SW 1271 (cell line): ENCODE measurements at regions not wholly inside any gene's neighbourhood (a gene's known extent, or its start where the extent isn't known, plus 50 kb on each side); places are given as distances from the start of the nearest gene placed in this dataset.

Source experiments
- DNase-seq, 2 experiments: peaks; one replicate each; lab custom pipeline; 2025; lab: John Stamatoyannopoulos, UW

DNA sequence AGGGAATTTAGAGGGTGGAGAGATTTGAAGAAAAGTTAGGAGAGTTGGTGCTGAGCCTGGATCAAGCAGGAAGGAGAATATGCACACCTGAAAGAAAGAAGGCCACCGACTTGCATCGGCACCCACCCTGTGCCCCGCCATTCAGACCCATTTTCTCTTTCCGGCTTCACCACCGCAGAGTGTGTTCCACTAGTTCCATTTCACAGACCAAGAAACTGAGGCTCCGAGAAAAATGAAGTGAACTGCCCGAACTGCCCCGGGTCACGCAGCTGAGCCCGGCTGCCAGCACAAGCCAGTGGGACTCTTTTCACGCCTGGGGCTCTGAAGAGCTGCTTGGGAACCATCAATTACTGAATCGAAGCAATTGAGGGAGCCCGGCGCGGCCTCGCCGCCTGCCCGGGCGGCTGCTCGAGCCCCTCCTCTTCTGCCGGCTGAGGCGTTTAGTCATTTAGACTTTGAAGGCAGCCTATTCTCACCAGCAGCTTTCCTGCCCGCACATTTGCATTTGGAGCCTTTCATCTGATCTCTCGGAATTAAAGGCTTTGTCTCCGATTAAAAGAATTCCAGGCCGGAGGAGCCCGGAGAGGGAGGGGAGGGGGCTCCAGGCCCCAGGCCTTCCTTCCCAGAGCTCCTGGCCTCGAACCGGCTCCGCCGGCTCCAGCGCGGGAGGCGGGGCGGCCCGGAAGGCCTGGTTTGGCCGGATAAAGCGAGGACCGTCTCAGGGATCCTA lies 140.2 kb upstream of the PJA1 start:
- no peak for DNase-seq

DNA sequence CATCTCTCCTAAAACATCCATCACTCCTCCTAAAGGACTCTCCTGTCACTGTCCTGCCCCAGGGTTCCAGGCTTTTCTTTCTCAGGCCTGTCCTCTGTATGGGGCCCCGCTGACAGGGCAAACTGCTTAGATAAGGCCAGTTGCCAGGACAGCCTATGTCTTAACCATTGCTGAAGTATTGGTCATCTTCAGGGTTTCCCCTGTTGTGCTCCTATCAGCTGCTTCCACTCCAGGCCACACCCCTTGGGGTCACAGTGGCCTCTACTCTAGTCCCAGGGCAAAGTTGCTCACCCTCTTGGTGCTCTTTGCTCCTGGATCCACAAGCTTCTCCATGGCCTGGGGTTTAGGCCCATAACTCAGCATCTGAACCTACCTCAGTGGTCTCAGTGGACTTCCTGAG lies 138.0 kb upstream of the PJA1 start:
- DNase-seq, result no peak

DNA sequence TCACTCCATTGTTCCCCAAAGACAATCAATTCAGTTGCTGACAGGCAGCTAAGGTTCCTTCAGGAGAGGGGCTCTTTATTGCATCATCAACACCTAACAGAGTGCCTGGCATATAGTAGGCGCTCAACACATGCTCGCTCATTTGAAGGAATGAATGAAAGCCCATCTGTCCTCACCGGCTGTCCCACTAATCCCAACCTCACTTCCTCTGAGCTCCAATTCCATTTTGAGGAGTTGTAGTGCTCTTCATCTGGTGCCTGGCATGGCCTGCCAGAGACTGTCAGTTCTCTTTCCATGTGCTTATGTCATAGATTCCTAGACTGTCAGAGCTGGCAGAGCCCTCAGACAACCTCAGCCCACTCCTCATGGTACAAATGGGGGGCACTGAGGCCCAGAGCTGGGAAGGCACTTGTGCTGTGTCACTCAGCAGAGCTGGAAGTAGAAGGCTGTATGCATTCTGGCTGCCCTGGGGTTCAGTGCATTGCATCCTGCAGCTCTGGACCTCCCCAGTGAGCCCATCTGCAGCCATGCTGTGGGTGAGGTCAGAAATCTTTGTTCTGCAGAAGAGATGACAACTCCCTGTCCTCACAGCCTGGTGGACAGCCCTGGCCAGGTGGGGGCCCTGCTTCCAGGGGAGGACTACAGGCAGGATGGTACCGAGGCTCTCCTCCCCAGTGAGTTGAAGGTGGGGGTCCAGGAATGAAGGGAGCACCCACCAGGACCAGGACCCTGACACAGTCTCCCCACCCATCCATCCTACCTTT lies 134.9 kb upstream of the PJA1 start:
- DNase-seq, result no peak

DNA sequence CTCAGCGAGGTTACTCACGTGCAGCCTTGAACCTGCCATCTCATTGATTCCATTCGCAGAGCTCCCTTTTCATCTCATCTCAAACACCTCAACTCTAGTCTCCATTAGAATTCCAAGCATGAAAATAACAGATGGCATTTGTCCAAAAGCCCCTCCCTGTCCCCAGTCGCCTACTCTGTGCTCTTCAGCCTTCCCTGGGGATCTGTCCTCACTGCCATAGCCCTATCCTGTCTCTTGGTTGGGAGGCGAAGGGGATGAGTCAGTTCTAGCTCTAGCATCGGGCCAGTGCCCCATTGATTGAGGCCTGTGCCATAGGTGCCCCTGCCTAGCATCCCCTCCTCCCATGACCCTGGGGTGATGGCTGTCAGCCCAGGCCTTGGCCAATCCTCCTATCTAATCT lies 134.0 kb upstream of the PJA1 start:
- no peak for DNase-seq

DNA sequence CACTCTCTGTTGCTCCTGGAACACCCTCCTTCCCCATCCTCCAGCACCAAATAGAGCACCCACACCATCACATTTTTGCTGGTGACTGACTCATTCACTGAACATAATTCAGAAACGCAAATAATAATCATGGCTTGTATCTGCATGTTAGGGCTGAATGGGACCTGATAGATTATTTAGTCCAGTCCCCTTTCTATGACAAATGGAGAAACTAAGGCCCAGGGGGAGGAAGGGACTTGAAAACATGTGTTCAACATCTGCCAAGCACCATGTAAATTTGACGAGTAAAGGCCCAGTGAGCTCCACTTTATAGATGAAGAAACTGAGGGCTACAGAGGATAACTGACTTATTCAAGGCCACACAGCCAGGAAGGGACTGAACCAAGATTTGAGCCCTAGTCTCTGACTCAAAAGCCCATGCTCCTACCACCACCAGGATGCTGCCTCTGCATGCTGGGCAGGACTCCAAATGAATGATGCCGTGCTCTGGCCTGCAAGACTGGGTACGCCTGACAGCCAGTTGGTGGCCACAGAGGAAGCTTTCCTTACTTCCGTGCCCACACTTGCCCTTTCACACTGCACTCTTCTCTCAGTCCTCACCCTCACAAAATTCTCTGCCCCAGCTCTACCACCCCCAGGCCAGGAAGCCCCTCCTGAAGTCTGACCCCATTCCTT lies 133.3 kb upstream of the PJA1 start:
- DNase-seq, result no peak

DNA sequence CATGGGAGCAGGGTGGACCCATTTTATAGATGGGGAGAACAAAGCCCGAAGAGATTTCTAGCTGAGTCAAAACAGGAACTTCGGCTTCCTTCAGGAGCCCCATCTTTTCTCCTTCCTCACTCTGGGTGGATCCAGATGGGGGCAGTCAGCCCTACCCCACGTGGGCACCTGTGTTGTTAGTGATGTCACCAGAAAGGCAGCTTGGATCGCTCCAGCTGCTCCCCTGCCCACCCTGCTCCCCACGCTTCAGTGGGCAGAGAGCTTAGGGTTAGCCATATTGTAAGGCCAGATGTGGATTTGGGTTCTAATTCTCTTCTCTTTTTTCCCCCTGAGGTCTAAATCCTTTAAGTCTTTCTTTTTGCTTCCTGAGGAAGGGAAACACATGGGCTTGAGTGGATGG lies 132.3 kb upstream of the PJA1 start:
- DNase-seq, result no peak

DNA sequence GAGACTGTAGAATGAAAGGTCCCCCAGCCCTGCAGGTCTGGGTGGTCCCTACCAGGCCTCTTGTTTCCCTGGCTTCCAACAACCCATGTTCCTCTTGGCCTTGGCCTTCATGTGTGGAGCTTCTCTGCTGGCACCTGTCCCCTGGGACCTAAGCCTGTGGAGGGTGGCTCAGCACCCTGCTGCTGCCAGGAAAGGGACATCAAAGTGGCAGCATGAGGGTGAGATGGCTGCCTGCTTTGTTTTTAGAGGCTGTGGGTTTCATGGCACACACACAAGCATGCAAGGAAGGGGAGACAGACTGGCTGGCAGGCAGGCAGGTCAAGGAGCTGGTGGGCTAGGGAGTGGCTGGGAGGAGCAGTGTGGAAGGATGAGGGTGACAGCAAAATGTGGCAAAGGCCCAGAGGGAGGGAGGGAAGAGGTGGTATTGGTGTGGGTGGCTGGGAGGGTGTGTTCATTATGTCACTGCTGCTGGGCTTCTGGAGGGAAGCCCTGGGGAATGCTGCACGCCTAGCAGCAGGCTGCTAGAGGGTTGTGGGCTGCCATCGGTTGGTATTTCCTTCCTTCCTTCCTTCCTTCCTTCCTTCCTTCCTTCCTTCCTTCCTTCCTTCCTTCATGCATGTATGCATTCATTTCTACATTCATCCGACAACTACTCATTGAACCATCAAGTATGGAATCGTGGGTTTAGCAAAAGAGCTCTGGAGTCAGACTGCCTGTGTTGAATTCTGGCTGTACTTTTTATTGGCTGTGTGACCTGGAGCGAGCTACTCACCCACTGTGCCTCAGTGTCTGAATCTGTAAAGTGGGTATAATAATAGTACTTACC lies 128.7 kb upstream of the PJA1 start:
- DNase-seq, result no peak

DNA sequence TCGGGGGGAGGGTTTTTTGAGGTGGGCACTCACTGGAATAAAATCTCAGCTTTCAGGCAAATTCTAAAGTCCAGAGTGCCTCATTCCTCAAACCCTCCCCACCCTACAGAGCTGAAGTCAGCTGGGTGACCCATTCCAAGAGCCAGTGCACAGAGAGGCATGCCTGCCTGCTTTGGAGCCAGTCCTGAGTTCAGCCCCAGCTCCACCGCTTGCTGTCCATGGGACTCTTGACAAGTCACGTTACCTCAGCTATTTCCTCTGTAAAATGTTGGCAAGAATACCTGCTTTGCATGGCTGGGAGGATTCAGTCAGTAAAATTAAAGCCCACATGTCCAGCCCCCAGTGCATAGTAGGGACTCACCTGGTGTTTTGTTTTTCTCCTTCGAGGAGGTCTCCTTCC lies 125.9 kb upstream of the PJA1 start:
- DNase-seq, result no peak

DNA sequence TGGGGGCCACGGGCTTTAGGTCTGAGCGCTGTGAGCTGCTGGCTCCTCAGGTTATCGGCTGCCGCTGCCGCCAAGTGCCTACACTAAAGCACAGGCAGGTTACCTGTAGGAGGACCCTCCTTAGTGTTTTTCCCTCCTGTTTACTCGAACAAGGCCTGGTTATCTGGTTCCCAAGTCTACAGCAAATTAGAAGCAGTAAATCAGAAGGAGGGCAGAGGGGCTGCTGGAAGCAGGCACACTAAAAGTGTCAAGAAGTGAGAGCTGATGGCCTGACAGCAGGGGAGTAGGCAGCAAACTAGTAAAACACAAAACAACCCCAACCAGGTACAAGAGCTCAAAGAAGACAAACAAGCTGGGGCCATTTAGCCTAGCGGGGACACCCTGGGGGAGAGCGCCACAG lies 125.0 kb upstream of the PJA1 start:
- no peak for DNase-seq

DNA sequence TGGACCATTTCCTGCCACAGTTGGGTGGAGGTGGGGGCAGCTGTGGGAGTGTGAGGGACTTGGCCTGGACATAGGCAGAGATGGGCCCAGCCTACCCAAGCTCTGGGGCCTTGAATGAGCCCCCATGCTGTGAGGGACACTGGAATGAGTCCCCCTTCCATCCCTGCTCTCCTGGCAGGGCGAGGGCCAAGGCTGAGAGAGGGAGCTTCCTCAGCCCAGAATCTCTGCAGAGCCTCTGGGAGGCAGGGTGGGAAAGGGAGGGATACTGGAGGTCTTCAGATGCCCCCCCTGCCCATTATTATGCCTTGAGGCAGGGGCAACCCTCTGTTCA lies 124.5 kb upstream of the PJA1 start:
- DNase-seq, result no peak

DNA sequence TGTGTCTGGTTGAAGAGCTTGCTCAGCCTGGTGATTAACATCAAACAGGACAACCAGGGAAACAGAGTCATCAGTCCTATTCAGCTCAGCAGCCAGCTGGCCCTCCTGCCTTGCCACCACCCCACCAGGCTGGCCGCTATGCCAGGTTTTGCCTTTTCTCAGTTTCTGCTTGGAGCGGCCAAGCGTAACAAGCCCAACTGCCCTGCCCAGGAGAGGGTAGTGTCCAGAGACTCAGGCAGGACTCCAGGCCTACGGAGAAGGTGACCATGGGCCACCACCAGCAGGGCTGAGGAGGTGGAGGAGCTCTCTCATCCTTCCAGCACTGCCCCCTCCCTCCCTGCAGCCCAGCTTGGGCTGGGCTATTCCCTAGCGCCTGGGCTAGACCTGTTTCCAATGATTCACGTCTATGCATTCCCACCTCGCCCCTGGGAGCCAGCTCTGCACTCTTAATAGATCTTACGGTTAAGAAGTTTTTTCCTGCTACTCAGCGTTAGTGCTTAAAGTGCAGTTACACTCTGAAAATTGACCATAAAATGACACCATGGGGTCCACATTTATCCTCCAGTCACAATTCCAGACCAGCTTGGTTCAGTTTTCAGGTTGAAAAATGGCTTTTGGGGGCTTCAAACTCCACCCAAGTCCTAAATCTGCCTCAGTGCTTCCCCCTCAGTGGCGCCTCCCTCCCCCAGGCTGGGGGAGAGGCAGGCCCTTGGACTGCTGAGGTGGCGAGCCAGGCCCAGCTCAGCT lies 124.0 kb upstream of the PJA1 start:
- DNase-seq, result no peak

DNA sequence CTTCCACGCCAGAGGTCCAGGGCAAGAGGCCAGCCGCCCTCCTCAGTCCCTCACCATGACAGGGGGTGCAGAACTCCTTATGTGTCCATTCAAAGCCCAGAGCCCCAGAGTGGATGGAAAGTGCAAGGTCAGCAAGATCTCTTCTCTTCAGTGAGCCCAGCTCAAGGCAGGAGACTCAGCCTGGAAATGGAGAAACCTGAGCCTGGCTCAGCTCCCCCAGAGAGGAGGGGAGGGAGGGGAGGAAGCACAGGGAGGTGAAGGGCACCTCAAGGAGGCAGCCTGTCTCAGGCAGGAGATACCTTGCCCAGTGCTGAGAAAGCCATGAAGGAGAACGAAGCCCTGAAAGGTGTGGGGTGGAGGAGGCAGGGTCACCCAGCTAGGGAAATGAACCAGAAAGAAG lies 121.8 kb upstream of the PJA1 start:
- no peak for DNase-seq

DNA sequence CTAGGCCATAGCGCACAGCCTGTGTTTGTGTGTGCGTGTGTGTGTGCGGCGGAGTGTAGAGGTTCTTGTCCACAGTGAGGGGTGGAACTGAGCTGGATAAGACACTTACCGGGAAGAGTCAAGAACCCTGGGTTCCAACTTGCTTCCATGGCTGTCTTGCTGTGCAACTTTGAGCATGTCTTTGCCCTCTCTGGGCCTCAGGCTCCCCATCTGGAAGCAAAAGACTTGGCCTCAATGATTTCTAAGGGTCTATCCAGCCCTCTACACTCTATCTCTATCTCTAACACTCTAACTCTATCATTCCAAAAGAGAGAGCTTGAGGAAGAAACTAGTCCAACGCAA lies 121.3 kb upstream of the PJA1 start:
- DNase-seq, result no peak

DNA sequence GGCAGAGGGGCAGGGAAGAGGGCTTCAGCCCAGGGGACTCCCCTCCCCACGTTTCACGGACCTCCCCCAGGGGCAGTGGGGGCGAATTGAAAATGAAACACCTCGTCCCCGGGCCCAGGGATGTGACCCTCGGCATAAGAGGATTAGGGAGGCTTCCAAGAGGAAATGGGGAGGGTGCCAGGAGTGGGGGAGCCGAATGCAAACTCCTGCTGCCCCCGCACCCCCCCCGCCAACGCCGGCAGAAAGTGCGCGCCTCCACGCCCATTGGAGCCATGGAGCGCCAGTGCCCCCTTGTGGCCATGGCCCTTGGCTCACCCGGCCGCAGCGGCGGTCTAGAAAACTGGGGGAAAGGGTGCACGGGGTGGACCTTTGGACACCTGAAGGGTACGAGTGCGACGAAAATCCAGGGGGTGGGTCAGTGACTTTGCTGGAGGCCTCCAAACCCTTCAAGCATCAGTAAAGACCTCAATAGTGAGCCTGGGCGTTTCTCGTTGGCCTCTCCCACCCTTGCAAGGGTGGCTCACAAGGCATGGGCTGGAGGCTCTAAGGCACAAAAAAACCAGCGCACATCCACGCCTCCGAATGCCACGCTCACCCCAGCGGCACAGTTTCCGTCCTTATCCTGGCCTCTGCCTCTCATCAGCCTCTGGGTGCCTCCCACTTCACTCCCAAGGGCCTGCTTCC lies 120.8 kb upstream of the PJA1 start:
- no peak for DNase-seq

DNA sequence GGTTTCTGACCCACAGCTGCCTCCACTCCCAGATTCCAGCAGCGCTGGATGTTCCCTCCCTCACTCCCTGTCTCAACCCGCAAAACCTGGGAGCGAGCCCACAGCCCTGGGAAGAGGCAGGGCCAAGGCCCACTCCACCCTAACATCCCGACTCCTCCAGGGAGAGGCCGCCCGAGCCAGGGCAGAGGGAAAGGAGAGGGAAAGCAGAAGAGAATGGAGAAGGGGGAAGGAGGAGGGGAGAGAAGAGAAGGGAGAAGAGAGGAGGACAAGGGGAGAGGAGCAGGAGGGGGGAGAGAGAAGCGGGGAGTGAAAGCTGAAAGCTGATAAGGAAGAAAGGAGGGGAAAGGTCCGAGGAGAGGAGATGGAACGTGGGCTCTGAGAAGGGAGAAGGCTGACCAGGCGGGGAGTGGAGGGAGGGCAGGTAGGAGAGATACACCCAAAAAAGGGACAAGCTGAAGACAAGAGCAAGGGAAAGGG lies 120.2 kb upstream of the PJA1 start:
- no peak for DNase-seq

DNA sequence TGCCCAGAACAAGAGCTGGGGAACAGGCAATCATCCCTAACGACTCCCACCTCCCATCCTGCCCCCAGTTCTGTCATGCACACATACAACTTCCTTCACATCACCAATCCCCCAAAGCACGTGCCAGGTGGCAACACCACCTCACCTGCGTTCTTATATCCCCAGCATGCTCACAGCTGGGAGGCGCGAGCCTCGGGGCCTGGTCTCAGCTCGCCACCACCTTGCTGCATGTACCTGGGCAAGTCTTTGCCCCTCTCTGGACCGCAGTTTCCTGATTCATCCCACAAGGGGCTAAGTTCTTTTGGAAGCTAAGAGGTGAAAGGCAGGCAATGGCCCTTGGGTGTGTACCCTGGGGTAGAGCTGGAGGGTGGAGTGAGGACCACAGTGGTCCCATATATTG lies 119.2 kb upstream of the PJA1 start:
- no peak for DNase-seq

DNA sequence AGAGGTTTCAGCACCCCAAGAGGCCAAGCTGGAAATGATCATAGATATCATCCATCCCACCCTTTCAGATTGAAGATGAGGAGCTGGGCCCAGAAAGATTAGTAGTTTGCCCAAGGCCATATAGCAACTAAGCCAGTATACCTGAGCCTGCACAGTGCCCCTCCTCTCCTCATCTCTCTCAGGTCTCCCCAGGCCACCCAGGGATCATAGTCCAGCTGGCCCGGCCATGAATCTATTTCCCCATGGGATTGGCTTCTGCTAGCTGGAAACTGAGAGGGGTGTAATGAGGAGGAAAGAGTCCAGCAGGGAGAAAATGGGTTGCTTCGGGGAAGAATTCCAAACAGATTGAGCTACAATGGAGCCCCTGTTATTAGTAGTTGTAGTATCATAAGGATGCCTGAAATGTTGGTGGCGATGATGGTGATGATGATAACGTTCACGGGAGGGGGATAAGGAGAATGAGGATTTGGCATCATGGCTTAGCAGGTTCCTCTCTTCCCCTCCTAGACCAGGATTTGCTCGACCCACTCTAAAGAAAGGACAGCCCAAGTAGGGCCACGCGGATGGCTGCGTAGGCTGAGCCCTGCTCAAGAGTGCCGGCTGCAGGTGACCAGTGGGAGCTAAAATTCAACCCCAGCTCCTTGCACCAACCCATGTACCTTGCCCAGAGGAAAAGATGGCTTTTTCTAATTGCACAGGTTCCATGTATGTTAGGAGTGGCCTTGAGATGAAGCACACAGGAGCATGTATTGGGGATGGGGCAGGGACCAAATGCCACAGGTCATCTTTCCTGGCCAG lies 117.8 kb upstream of the PJA1 start:
- DNase-seq, result no peak

DNA sequence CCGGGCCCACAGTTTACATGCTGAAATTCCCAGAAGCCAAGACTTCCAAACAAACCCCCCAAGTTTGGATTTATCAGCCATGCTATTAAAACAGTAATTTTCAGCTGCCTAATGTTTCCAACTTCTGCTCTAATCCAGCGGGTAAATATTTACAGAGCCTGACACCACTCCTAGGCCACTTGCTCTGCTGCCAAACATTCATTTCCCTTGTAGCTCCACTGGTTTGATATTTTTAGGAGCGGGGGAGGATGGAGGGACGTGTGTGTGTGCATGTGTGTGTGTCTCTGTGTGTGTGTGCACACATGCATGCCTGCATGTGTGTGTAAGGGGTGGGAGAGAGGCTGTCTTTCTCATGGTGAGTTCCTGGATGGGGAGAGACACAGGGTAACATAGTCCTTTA lies 115.7 kb upstream of the PJA1 start:
- no peak for DNase-seq

DNA sequence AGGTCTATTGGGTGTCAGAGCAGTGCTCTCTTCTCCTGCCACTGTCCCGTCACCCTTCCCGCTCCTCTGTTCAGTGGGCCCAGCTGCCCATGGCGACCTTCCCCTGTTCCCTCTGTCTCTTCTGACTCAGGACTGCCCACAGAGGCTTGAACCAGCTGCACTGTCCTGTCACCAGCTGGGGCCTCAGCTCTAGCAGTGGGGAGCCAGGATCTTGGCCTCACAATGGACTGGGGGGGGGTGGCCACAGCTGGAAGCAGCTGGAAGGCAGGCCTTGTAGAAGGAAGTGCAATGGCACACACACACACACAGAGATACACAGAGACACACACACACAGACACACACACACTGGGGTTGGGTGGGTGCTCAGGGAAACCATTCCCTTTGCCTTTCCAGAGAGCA lies 114.0 kb upstream of the PJA1 start:
- no peak for DNase-seq

DNA sequence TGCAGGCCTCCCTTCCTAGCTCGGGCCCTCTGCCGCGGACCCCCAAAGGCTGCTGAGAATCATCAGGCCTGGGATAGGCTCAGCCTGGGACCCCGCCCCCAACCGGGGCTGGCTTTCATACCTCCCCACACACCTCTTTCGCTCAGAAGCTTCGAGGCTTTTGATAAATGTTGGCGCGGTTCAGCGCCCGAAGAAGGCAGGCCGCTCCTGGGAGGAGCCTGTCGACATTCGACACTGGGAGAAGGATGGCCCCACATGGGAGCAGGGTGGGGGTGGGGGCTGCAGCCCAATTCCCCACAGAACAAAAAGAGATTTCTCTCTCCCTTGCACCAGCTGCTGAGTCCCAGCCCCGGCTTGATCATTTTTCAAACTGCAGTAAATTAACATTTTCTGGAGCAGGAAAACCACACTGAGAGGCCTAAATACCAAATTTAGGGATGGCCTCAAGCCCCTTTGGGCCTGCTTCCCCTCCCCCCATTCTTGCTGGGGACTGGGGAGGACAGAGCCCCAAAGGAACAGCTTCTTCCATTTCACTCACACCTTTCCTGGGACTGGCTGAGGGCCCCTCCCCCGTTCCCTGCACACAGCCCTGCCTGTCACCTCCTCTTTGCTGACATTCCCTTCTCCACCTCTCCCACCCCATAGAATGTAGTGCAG lies 112.9 kb upstream of the PJA1 start:
- no peak for DNase-seq
